IMR-90 (cell line): ENCODE measurements at regions not wholly inside any gene's neighbourhood (a gene's known extent, or its start where the extent isn't known, plus 50 kb on each side); places are given as distances from the start of the nearest gene placed in this dataset.

Experiments
- ATAC-seq: fragments of 200-7000 bp; cut with Tn5 transposase; 2 replicates; pipeline ENCODE4 v1.9.1; 2020; ENCODE audit warnings: low read depth, mild to moderate bottlenecking, moderate library complexity
- BruUV-seq: library from RNA; stranded (reverse); fragments of 400-500 nt; replicated peaks from 2 replicates; lab custom pipeline; 2021; lab: Mats Ljungman, UMichigan
- CTCF ChIA-PET: fragments of 300-600 bp; formaldehyde crosslinking; extraction: SDS; loops from one replicate; lab custom pipeline; 2021; ENCODE audit warnings: antibody characterized with exemption; lab: Yijun Ruan, JAX
- POLR2A ChIA-PET: fragments of 300-600 bp; sonication (Branson Sonifier 250); formaldehyde crosslinking; loops from one replicate; lab custom pipeline; 2022; ENCODE audit warnings: antibody characterized with exemption; ENCODE audit not compliant: unreplicated experiment; lab: Charles Lee
- DNase-seq: peaks from one replicate; pipeline ENCODE4 v3.0.0; 2013
- H2AFZ ChIP-seq: replicated peaks from 2 replicates; pipeline ENCODE3; 2013; ENCODE audit warnings: low read length, mild to moderate bottlenecking; ENCODE audit not compliant: poor library complexity
- H2AK5ac ChIP-seq: 2 replicates; pipeline ENCODE4 v1.6.1; 2013; ENCODE audit warnings: low read depth, low read length, inconsistent platforms
- H2AK9ac ChIP-seq: replicated peaks from 2 replicates; pipeline ENCODE3; 2013; ENCODE audit warnings: mild to moderate bottlenecking, low read depth, low read length, moderate library complexity; ENCODE audit not compliant: poor library complexity
- H2BK120ac ChIP-seq: 2 replicates; pipeline ENCODE4 v1.6.1; 2013; ENCODE audit warnings: low read depth, low read length, inconsistent platforms
- H2BK15ac ChIP-seq: 3 replicates; pipeline ENCODE4 v1.6.1; 2013; ENCODE audit warnings: low read depth, low read length, inconsistent platforms
- H2BK20ac ChIP-seq: 2 replicates; pipeline ENCODE4 v1.6.1; 2013; ENCODE audit warnings: low read depth, mild to moderate bottlenecking, inconsistent platforms, low read length, moderate library complexity
- H2BK5ac ChIP-seq: 2 replicates; pipeline ENCODE4 v1.6.1; 2013; ENCODE audit warnings: mild to moderate bottlenecking, low read depth, low read length, inconsistent platforms; ENCODE audit not compliant: poor library complexity, severe bottlenecking
- H3K14ac ChIP-seq: replicated peaks from 2 replicates; pipeline ENCODE4 v1.6.1; 2013; ENCODE audit warnings: low read depth, low read length, inconsistent platforms
- H3K18ac ChIP-seq: 2 replicates; pipeline ENCODE4 v1.6.1; 2013; ENCODE audit warnings: low read depth, low read length, control low read depth
- H3K23ac ChIP-seq: 2 replicates; pipeline ENCODE4 v1.6.1; 2013; ENCODE audit warnings: low read depth, low read length, inconsistent platforms
- H3K27ac ChIP-seq: 2 replicates; pipeline ENCODE4 v1.5.1; 2013; ENCODE audit warnings: mild to moderate bottlenecking, control low read depth, low read length; ENCODE audit not compliant: insufficient read depth
- H3K27me3 ChIP-seq: 2 replicates; pipeline ENCODE4 v1.6.1; 2013; ENCODE audit warnings: low read length; ENCODE audit not compliant: control insufficient read depth, insufficient read depth
- H3K36me3 ChIP-seq: 2 replicates; pipeline ENCODE4 v1.6.1; 2013; ENCODE audit warnings: low read length, mixed read lengths; ENCODE audit not compliant: control insufficient read depth, insufficient read depth
- H3K4ac ChIP-seq: 2 replicates; pipeline ENCODE4 v1.6.1; 2013; ENCODE audit warnings: low read depth, low read length, inconsistent platforms
- H3K4me1 ChIP-seq: 2 replicates; pipeline ENCODE4 v1.6.1; 2013; ENCODE audit warnings: low read length, mixed read lengths; ENCODE audit not compliant: control insufficient read depth, insufficient read depth
- H3K4me2 ChIP-seq: 2 replicates; pipeline ENCODE4 v1.6.1; 2013; ENCODE audit warnings: low read depth, mild to moderate bottlenecking, control low read depth, low read length, moderate library complexity
- H3K4me3 ChIP-seq: 2 replicates; pipeline ENCODE4 v1.5.1; 2013; ENCODE audit warnings: low read depth, mild to moderate bottlenecking, control low read depth, low read length, moderate library complexity; ENCODE audit not compliant: insufficient read depth
- H3K56ac ChIP-seq: 2 replicates; pipeline ENCODE4 v1.6.1; 2013; ENCODE audit warnings: low read length, inconsistent platforms; ENCODE audit not compliant: insufficient read depth; ENCODE audit errors: extremely low read depth
- H3K79me1 ChIP-seq, 2 experiments: 2 replicates each; pipeline ENCODE4 v1.6.1; 2013; ENCODE audit warnings: low read length in 2 of 2, inconsistent platforms in 1 of 2, low read depth in 1 of 2
- H3K9ac ChIP-seq: 2 replicates; pipeline ENCODE4 v1.6.1; 2013; ENCODE audit warnings: low read depth, low read length, control low read depth
- H3K9me1 ChIP-seq: 2 replicates; pipeline ENCODE4 v1.6.1; 2013; ENCODE audit warnings: low read length, inconsistent platforms; ENCODE audit not compliant: insufficient read depth
- H3K9me3 ChIP-seq: 2 replicates; pipeline ENCODE4 v1.6.1; 2013; ENCODE audit warnings: low read length; ENCODE audit not compliant: control insufficient read depth, insufficient read depth
- H4K20me1 ChIP-seq: 2 replicates; pipeline ENCODE4 v1.6.1; 2013; ENCODE audit warnings: low read length, inconsistent platforms; ENCODE audit not compliant: insufficient read depth
- H4K5ac ChIP-seq: 2 replicates; pipeline ENCODE4 v1.6.1; 2013; ENCODE audit warnings: mild to moderate bottlenecking, low read depth, low read length, control low read depth
- H4K8ac ChIP-seq, 2 experiments: 2 replicates each; pipeline ENCODE4 v1.6.1; 2013; ENCODE audit warnings: low read depth in 2 of 2, low read length in 2 of 2, control low read depth in 1 of 2, inconsistent platforms in 1 of 2
- H4K91ac ChIP-seq: 2 replicates; pipeline ENCODE4 v1.6.1; 2013; ENCODE audit warnings: low read depth, low read length, inconsistent platforms; ENCODE audit not compliant: insufficient read depth
- MXI1 ChIP-seq: IDR thresholded peaks from 2 replicates; pipeline ENCODE4 v1.6.1; 2012; ENCODE audit warnings: low read depth, mild to moderate bottlenecking, low read length, moderate library complexity, borderline replicate concordance
- whole genome bisulfite sequencing, 2 experiments: methylation state at CpG; one replicate each; pipeline versions ENCODE4 v1.1.5 to v1.1.7; 2013; ENCODE audit warnings: missing lambda C conversion rate in 2 of 2; ENCODE audit not compliant: insufficient read length in 1 of 2; ENCODE audit errors: extremely low coverage in 2 of 2; 5-methylcytosine and 5-hydroxymethylcytosine counted together
- dilution Hi-C: fragments of 300-500 bp; cut with HindIII; formaldehyde crosslinking; loops from one replicate; pipeline ENCODE4 v1.14.3; 2018; ENCODE audit warnings: low sequenced_read_pairs; ENCODE audit not compliant: unreplicated experiment
- in situ Hi-C: fragments of 300-500 bp; cut with MboI; formaldehyde crosslinking; loops from 3 replicates; pipeline ENCODE4 v1.14.3; 2019; ENCODE audit warnings: low sequenced_read_pairs, inconsistent platforms, mixed read lengths
- intact Hi-C: fragments of 100-400 bp; cut with micrococcal nuclease; formaldehyde crosslinking; loops from 2 replicates; pipeline ENCODE4 v1.10.0; 2022

GRCh38 chr6:104633125-104633524 lies 226.6 kb downstream of the HACE1 start:
- in situ Hi-C loops: no loop called here

More at GRCh38 chr6:104633125-104633524, 226.6 kb downstream of the HACE1 start:
- no peaks in the 10 kb centered on the region for H3K9me3 ChIP-seq
- H3K18ac ChIP-seq: no peak overlapping the region
- no peak overlapping the region for H2BK120ac ChIP-seq
- H2AFZ ChIP-seq: no peak overlapping the region
- intact Hi-C loops: no loop called here
- no peak overlapping the region for H4K91ac ChIP-seq
- dilution Hi-C loops: no loop called here
- no peak overlapping the region for H3K27ac ChIP-seq
- no peak overlapping the region for H2BK20ac ChIP-seq
- ATAC-seq: no peak
- no peak overlapping the region for H3K4me2 ChIP-seq
- no peak overlapping the region for H3K56ac ChIP-seq
- H3K4me3 ChIP-seq: no peak overlapping the region
- H4K5ac ChIP-seq: no peak overlapping the region
- no peak overlapping the region for H2AK5ac ChIP-seq
- H2BK5ac ChIP-seq: no peak overlapping the region
- no peak overlapping the region for H3K9ac ChIP-seq
- no peak for TF ChIP-seq MXI1
- no peak for DNase-seq
- no peaks in the 10 kb centered on the region for H3K4me1 ChIP-seq
- H2AK9ac ChIP-seq: no peak overlapping the region
- H2BK15ac ChIP-seq: no peak overlapping the region
- BruUV-seq: no TSS peak
- H3K4ac ChIP-seq: no peak overlapping the region
- no CpG with 5 or more reads among the region's 4 CpGs for WGBS, 2 experiments
- H3K27me3 ChIP-seq: no peaks in the 10 kb centered on the region
- CTCF ChIA-PET: no interaction called here
- H3K79me1 ChIP-seq: no peaks in the 10 kb centered on the region
- no peak overlapping the region for H4K8ac ChIP-seq
- POLR2A ChIA-PET: no interaction called here
- H3K9me1 ChIP-seq: no peaks in the 10 kb centered on the region
- H3K36me3 ChIP-seq: no peaks in the 10 kb centered on the region
- H3K14ac ChIP-seq: no peak overlapping the region
- H4K20me1 ChIP-seq: no peaks in the 10 kb centered on the region
- no peak overlapping the region for H3K23ac ChIP-seq
